ENCODE measurements at regions not wholly inside any gene's neighbourhood (a gene's known extent, or its start where the extent isn't known, plus 50 kb on each side); places are given as distances from the start of the nearest gene placed in this dataset.
"Not testable (repeated sequence)": the region's sequence is repeated elsewhere in the genome, so short reads cannot be mapped to it uniquely, and the experiment has no call there.

DNA sequence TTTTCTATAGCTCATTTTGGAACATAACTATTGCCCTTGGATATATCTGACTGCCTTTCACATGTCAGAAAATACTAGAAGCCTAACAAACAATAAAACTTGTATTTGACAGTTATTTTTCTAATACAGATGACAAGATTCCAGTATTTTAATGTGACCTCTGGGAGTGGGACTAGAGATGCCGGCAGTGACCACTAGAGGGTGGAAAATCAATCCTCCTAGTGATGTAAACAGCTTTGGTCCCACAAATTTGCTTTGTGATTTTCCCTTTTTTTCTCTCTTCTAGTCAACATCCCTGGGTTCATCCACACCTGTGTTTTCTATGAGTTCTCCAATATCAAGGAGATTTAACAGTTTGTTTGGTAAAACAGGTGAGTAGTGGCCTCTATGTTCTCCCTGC, 615.1 kb downstream of the SPATA31A6 start:
- H3K27ac ChIP-seq (ENCODE audit: low read depth, low read length, poor library complexity, severe bottlenecking); H3K4me1 ChIP-seq (ENCODE audit: insufficient read depth, low read length, poor library complexity, severe bottlenecking); H3K36me3 ChIP-seq (ENCODE audit: insufficient read depth, low read length, poor library complexity, severe bottlenecking); CTCF ChIA-PET; intact Hi-C loops (cut with micrococcal nuclease; ENCODE audit: unreplicated experiment); H3K9me3 ChIP-seq (ENCODE audit: low read depth, low read length, poor library complexity, severe bottlenecking); H3K4me3 ChIP-seq (ENCODE audit: low read depth, low read length, poor library complexity, severe bottlenecking); POLR2A ChIA-PET (ENCODE audit: low non-redundant PET); H3K27me3 ChIP-seq (replicated peaks; ENCODE audit: insufficient read depth, low read depth, low read length, poor library complexity); DNase-seq (ENCODE audit: low spot score); BruUV-seq (replicated peaks): not testable (repeated sequence)
- TF ChIP-seq, protein P1, sequence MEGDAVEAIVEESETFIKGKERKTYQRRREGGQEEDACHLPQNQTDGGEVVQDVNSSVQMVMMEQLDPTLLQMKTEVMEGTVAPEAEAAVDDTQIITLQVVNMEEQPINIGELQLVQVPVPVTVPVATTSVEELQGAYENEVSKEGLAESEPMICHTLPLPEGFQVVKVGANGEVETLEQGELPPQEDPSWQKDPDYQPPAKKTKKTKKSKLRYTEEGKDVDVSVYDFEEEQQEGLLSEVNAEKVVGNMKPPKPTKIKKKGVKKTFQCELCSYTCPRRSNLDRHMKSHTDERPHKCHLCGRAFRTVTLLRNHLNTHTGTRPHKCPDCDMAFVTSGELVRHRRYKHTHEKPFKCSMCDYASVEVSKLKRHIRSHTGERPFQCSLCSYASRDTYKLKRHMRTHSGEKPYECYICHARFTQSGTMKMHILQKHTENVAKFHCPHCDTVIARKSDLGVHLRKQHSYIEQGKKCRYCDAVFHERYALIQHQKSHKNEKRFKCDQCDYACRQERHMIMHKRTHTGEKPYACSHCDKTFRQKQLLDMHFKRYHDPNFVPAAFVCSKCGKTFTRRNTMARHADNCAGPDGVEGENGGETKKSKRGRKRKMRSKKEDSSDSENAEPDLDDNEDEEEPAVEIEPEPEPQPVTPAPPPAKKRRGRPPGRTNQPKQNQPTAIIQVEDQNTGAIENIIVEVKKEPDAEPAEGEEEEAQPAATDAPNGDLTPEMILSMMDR (conservative IDR thresholded peaks at IDR 0.05; ENCODE audit: low read depth, low read length) = peak; percentile 22; the same call in 1 of the 2 replicates

DNA sequence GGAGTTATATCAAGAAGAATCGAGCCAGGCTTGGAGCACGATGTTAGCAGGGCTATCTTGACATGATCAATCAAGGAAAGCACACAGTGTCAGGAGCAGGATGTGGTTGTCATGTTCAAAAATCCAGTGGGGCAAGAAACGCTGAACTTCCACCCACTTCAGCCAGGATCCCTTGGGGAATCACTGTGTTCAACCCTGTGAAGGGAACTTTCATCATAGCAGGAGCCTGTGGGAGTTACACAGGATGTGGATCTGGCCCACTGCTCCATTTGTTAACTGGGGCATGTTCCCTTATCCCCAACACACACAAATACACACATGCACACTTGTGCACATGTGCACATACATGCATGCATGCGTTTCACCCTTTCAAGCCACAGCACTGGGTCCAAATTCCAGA, 619.3 kb downstream of the SPATA31A6 start:
- H3K9me3 ChIP-seq (ENCODE audit: low read depth, low read length, poor library complexity, severe bottlenecking); POLR2A ChIA-PET (ENCODE audit: low non-redundant PET): not testable (repeated sequence)

DNA sequence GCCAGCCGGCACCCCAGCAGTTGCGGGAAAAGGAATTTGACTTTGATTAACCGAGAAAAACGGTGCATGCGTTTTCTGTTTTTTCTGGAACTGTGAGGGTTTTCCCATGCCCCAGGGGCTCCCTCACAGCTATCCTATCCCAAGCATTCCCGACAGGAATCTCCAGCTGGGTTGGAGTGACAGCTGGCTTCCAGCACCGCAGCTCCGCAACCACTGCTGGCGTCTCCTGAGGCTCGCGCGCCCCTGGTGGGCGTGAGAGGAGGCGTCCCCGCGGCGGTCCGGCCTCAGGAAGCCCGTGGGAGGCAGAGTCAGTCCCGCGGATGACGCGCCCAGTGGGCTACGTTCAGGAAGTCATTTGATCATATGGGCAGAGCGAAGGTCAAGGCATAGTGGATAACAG, 623.2 kb downstream of the SPATA31A6 start:
- intact Hi-C loops (cut with micrococcal nuclease; ENCODE audit: unreplicated experiment); H3K4me1 ChIP-seq (ENCODE audit: insufficient read depth, low read length, poor library complexity, severe bottlenecking): not testable (repeated sequence)

More for the DNA sequence above, 619.3 kb downstream of the SPATA31A6 start:
- H3K4me3 ChIP-seq (ENCODE audit: low read depth, low read length, poor library complexity, severe bottlenecking); BruUV-seq (replicated peaks); intact Hi-C loops (cut with micrococcal nuclease; ENCODE audit: unreplicated experiment); H3K4me1 ChIP-seq (ENCODE audit: insufficient read depth, low read length, poor library complexity, severe bottlenecking); H3K27ac ChIP-seq (ENCODE audit: low read depth, low read length, poor library complexity, severe bottlenecking); H3K36me3 ChIP-seq (ENCODE audit: insufficient read depth, low read length, poor library complexity, severe bottlenecking); DNase-seq (ENCODE audit: low spot score); H3K27me3 ChIP-seq (replicated peaks; ENCODE audit: insufficient read depth, low read depth, low read length, poor library complexity); CTCF ChIA-PET: not testable (repeated sequence)

DNA sequence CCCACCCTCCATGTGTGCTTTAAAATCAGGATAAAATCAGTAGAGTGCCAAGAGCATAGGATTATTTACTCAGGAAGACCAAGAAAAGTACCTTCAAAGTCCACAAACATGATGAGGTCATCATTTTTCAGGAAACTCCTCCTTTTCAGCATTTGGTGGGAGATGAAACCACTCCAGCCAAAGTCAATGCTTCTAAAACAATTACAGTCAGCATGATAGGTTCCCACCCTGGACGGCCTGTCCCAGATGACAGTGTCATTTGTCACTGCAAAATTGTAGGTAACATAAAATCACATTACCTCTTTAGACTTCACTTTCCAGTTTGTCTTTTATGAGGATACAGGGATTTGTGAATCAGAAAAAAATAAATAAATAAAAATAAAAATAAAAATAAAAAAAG, 638.0 kb downstream of the SPATA31A6 start:
- CTCF ChIA-PET; H3K27me3 ChIP-seq (replicated peaks; ENCODE audit: insufficient read depth, low read depth, low read length, poor library complexity); H3K9me3 ChIP-seq (ENCODE audit: low read depth, low read length, poor library complexity, severe bottlenecking); intact Hi-C loops (cut with micrococcal nuclease; ENCODE audit: unreplicated experiment); POLR2A ChIA-PET (ENCODE audit: low non-redundant PET); H3K4me3 ChIP-seq (ENCODE audit: low read depth, low read length, poor library complexity, severe bottlenecking); BruUV-seq (replicated peaks); H3K27ac ChIP-seq (ENCODE audit: low read depth, low read length, poor library complexity, severe bottlenecking); H3K4me1 ChIP-seq (ENCODE audit: insufficient read depth, low read length, poor library complexity, severe bottlenecking); H3K36me3 ChIP-seq (ENCODE audit: insufficient read depth, low read length, poor library complexity, severe bottlenecking); DNase-seq (ENCODE audit: low spot score): not testable (repeated sequence)

More for the DNA sequence above, 623.2 kb downstream of the SPATA31A6 start:
- CTCF ChIA-PET; H3K9me3 ChIP-seq (ENCODE audit: low read depth, low read length, poor library complexity, severe bottlenecking); H3K27me3 ChIP-seq (replicated peaks; ENCODE audit: insufficient read depth, low read depth, low read length, poor library complexity); H3K4me3 ChIP-seq (ENCODE audit: low read depth, low read length, poor library complexity, severe bottlenecking); H3K36me3 ChIP-seq (ENCODE audit: insufficient read depth, low read length, poor library complexity, severe bottlenecking); DNase-seq (ENCODE audit: low spot score); BruUV-seq (replicated peaks); POLR2A ChIA-PET (ENCODE audit: low non-redundant PET); H3K27ac ChIP-seq (ENCODE audit: low read depth, low read length, poor library complexity, severe bottlenecking): not testable (repeated sequence)

DNA sequence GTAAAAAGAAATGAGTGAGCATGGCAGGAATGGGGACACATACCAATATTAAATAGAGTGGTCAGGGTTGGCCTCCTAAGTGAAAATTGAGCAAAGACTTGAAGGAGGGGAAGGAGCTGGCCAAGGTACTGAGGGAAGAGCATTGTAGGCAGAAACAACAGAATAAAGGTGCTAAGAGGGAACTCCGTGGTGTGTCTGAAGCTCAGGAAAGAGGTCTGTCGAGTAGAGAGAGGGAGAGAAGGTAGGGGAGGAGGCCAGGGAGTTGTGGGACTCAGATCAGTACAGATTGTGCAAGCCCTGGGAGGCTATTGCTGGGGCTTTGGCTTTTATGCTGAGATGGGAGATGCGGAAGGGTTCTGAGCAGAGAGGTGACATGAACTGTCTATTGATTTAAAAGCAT, 664.7 kb downstream of the SPATA31A6 start:
- H3K27ac ChIP-seq (ENCODE audit: low read depth, low read length, poor library complexity, severe bottlenecking); CTCF ChIA-PET; DNase-seq (ENCODE audit: low spot score); intact Hi-C loops (cut with micrococcal nuclease; ENCODE audit: unreplicated experiment); POLR2A ChIA-PET (ENCODE audit: low non-redundant PET); BruUV-seq (replicated peaks); H3K9me3 ChIP-seq (ENCODE audit: low read depth, low read length, poor library complexity, severe bottlenecking); H3K27me3 ChIP-seq (replicated peaks; ENCODE audit: insufficient read depth, low read depth, low read length, poor library complexity); H3K36me3 ChIP-seq (ENCODE audit: insufficient read depth, low read length, poor library complexity, severe bottlenecking); H3K4me1 ChIP-seq (ENCODE audit: insufficient read depth, low read length, poor library complexity, severe bottlenecking); H3K4me3 ChIP-seq (ENCODE audit: low read depth, low read length, poor library complexity, severe bottlenecking): not testable (repeated sequence)

DNA sequence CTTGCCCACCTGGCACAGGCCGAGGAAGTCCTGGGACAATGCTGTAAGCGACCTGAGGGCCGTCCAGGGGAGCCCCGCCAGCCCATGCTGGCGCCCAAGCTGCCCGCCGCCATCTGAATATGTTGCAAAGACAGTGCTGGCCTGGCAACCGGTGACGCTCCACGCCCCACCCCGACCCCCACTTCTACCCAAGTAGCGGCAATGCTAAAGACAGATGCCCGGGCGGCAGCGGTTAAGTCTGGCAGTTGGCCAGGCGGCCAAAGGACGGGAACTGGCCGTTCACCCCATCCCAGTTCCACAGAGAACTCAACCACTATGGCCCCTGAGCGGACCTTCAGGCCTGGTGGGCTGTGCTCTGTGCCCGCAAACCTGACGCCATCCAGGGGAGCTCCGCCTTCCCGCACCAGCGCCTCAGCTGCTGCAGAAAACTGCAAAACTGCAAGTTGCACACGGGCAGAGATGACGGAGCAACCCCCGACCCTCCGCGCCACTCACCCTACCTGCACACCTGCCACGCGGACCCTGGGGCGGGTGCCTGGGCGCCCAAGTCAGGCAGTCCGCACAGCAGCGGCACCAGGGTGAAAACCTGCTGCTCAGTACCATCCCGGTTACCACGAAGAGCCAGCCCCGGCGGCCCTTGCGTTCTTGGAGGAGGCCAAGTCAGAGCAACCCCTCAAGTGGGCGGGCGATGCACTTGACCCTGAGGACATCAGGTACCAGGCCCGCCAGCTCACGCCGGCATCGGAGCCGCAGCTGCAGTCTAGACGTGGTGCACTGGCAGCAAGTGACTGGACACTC, 667.6 kb downstream of the SPATA31A6 start:
- H3K4me1 ChIP-seq (ENCODE audit: insufficient read depth, low read length, poor library complexity, severe bottlenecking); H3K27ac ChIP-seq (ENCODE audit: low read depth, low read length, poor library complexity, severe bottlenecking); DNase-seq (ENCODE audit: low spot score); H3K36me3 ChIP-seq (ENCODE audit: insufficient read depth, low read length, poor library complexity, severe bottlenecking); intact Hi-C loops (cut with micrococcal nuclease; ENCODE audit: unreplicated experiment); H3K4me3 ChIP-seq (ENCODE audit: low read depth, low read length, poor library complexity, severe bottlenecking); H3K27me3 ChIP-seq (replicated peaks; ENCODE audit: insufficient read depth, low read depth, low read length, poor library complexity); CTCF ChIA-PET; BruUV-seq (replicated peaks); POLR2A ChIA-PET (ENCODE audit: low non-redundant PET); H3K9me3 ChIP-seq (ENCODE audit: low read depth, low read length, poor library complexity, severe bottlenecking): not testable (repeated sequence)

DNA sequence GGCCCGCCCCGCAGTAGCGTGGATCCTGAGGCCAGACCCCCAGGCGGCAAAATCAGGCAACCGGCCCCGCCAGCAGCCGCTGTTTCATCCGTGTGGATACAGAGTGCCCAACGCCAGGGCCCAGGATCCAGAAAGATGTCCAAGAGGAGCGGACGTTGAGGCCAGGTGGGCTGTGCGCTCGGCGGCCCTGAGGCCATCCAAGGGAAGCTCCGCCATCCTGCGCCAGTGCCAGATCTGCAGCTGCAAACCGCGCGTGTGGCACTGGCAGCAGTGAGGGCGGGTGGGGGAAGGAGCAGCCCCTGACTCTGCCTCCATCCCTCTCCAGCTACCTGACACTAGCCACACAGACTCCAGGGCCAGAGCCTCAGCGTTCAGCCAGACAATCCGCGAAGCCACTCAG, 668.2 kb downstream of the SPATA31A6 start:
- CTCF ChIA-PET; BruUV-seq (replicated peaks); POLR2A ChIA-PET (ENCODE audit: low non-redundant PET); H3K4me1 ChIP-seq (ENCODE audit: insufficient read depth, low read length, poor library complexity, severe bottlenecking); DNase-seq (ENCODE audit: low spot score); intact Hi-C loops (cut with micrococcal nuclease; ENCODE audit: unreplicated experiment); H3K27ac ChIP-seq (ENCODE audit: low read depth, low read length, poor library complexity, severe bottlenecking); H3K9me3 ChIP-seq (ENCODE audit: low read depth, low read length, poor library complexity, severe bottlenecking); H3K36me3 ChIP-seq (ENCODE audit: insufficient read depth, low read length, poor library complexity, severe bottlenecking); H3K4me3 ChIP-seq (ENCODE audit: low read depth, low read length, poor library complexity, severe bottlenecking); H3K27me3 ChIP-seq (replicated peaks; ENCODE audit: insufficient read depth, low read depth, low read length, poor library complexity): not testable (repeated sequence)
